Activated T-helper 17 cell treated with anti-CD3 and anti-CD28 coated beads, Interleukin-2, amount 50 U/mL, for 72 hours (primary cell): ENCODE measurements at regions not wholly inside any gene's neighbourhood (a gene's known extent, or its start where the extent isn't known, plus 50 kb on each side); places are given as distances from the start of the nearest gene placed in this dataset.

Experiments used
- ATAC-seq: fragments of 150-1000 bp; cut with Tn5 transposase; replicated peaks from 2 replicates; pipeline ENCODE4 v1.10.0; 2021; ENCODE audit warnings: mild to moderate bottlenecking, moderate library complexity
- H3K27ac Mint-ChIP-seq: one replicate; pipeline ENCODE4 v1.8.0; 2022; ENCODE audit warnings: mixed read lengths
- H3K27me3 Mint-ChIP-seq: one replicate; pipeline ENCODE4 v1.8.0; 2022; ENCODE audit warnings: mixed read lengths
- H3K36me3 Mint-ChIP-seq: one replicate; pipeline ENCODE4 v1.8.0; 2022; ENCODE audit warnings: low read depth, mild to moderate bottlenecking, mixed read lengths
- H3K4me1 Mint-ChIP-seq: one replicate; pipeline ENCODE4 v1.8.0; 2022; ENCODE audit warnings: mixed read lengths
- H3K4me3 Mint-ChIP-seq: one replicate; pipeline ENCODE4 v1.8.0; 2022; ENCODE audit warnings: mild to moderate bottlenecking, mixed read lengths
- H3K9me3 Mint-ChIP-seq: one replicate; pipeline ENCODE4 v1.8.0; 2022; ENCODE audit warnings: mixed read lengths

DNA sequence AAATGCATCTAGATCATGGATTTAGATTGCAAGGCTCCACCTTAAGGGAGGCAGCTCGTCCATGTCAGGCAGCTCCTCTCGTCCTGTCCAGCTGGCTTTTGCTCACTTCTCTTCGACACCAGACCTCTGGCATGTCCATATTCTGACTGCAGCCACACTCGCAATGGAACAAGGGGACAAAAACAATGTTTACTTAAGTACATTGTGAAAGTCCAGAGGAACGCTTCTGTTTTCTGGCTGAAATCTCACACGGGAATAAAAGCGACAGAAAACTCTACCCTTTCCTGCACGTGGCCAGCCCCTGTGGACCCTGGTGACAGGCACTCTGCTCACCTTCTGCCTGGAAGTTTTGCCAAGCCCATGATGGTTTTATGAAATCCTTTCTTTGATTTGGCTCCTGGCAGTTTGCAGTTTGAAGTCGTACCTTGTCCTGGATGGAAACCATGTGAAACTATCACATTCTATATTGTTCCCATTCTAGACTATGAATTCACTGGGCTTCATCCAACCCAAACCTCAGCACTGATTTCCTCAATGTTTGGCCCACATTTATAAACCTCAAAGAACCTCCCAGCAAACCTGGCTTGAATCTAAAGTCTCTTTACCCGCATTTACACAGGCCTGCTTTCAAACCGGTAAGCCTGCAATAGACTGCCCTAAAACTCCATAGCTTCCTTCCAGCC, 134.3 kb upstream of the PIEZO2 start:
- Mint-ChIP-seq H3K4me1 (no peaks in the 10 kb centered on the region), H3K27ac (no peak overlapping the region), H3K9me3 (peaks cover 6% of the 10 kb centered on the region), H3K4me3 (no peak overlapping the region), H3K36me3 (no peaks in the 10 kb centered on the region), H3K27me3 (no peaks in the 10 kb centered on the region)
- ATAC-seq = no peak

DNA sequence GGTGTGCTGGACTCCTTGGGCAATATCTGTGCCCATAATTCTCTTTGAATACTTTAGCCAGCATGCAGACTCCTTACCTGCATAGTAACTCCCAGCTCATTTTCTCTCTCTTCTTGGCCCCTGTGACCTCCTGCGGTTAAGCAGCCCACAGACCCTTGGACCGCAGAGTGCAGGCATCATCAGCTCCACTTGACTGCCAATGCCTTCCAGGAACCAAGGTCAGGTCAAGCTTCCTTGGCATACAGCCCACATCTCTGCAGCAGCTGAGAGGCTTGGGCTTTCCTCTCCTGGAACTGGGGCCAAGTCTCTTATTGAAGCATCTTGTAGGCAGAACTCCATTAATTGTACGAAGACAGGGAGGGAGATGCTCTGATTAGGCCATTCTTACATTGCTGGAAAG, 130.1 kb upstream of the PIEZO2 start:
- H3K9me3 Mint-ChIP-seq = peaks cover 6% of the 10 kb centered on the region
- no peaks in the 10 kb centered on the region for H3K4me1 Mint-ChIP-seq
- no peaks in the 10 kb centered on the region for H3K36me3 Mint-ChIP-seq
- H3K27ac Mint-ChIP-seq = no peak overlapping the region
- ATAC-seq = no peak
- no peaks in the 10 kb centered on the region for H3K27me3 Mint-ChIP-seq
- H3K4me3 Mint-ChIP-seq = no peak overlapping the region

DNA sequence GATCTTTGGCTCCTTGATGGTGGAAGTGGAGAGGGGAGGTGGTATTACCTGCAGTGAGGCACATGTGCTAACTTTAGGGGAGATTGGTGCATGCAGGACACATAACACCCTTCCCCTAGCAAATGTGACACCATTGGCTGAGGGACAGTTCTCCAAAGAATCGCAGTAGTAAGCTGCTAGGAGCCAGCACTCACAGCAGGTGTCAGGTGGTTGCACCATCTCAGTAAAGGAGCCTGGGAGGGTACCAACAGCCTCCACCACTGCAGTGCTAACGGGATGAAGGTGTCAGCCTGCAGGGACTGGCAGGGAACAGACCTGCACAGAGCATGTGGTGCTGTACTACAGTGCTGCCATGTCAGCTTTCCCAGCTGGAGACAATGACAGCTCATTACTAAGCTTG, 127.3 kb upstream of the PIEZO2 start:
- no peak overlapping the region for H3K4me3 Mint-ChIP-seq
- no peaks in the 10 kb centered on the region for H3K36me3 Mint-ChIP-seq
- no peaks in the 10 kb centered on the region for H3K27me3 Mint-ChIP-seq
- no peak overlapping the region for H3K27ac Mint-ChIP-seq
- H3K9me3 Mint-ChIP-seq = peaks cover 6% of the 10 kb centered on the region
- ATAC-seq = no peak
- no peaks in the 10 kb centered on the region for H3K4me1 Mint-ChIP-seq

DNA sequence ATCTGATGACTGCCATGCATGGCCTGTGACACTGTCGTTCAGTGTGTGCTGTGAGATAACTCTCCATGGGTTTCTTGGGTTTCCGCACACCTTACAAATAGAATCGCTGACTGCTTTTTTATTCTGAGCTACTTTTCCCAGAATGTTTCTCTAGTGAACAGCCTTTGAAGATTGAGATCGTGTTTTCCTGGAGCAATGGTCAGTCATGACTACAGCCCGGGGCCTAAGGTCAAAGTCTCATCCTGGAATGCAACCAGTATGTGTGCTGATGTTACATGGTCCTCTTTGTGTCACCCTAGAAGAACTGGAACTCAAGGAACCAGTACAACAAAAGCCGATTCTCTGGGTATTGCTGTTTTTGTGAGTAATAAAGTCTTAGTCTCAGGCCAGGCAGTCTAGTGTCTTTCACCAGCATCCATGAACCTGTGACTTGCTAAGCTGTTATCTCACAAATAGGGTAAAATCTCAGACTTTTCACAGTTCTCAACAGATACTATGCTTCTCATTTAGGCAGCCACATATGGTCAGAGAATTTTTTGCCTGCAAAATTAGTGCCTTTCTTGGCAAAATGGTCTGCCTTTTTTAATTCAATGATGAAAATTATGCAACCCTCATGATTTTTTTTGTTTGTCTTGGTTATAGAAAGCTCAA, 124.9 kb upstream of the PIEZO2 start:
- H3K27me3 Mint-ChIP-seq = no peaks in the 10 kb centered on the region
- H3K27ac Mint-ChIP-seq = no peak overlapping the region
- no peak for ATAC-seq
- H3K9me3 Mint-ChIP-seq = no peaks in the 10 kb centered on the region
- H3K4me3 Mint-ChIP-seq = no peak overlapping the region
- H3K4me1 Mint-ChIP-seq = no peaks in the 10 kb centered on the region
- H3K36me3 Mint-ChIP-seq = no peaks in the 10 kb centered on the region

DNA sequence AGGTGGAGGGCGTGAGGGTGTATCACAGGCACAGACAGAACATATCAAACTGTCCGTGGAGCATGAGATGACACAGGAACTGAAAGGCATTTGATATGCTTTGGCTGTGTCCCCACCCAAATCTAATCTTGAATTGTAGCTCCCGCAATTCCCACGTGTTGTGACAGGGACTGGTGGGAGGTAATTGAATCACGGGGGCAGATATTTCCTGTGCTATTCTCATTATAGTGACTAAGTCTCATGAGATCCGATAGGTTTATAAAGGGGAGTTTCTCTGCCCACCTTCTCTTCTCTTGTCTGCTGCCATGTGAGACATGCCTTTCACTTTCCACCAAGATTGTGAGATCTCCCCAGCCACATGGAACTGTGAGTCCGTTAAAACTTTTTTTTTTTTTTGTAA, 123.1 kb upstream of the PIEZO2 start:
- H3K36me3 Mint-ChIP-seq = no peaks in the 10 kb centered on the region
- no peak overlapping the region for H3K4me3 Mint-ChIP-seq
- no peak for ATAC-seq
- peaks cover 4% of the 10 kb centered on the region for H3K27me3 Mint-ChIP-seq
- no peak overlapping the region for H3K27ac Mint-ChIP-seq
- no peaks in the 10 kb centered on the region for H3K4me1 Mint-ChIP-seq
- H3K9me3 Mint-ChIP-seq = no peaks in the 10 kb centered on the region

DNA sequence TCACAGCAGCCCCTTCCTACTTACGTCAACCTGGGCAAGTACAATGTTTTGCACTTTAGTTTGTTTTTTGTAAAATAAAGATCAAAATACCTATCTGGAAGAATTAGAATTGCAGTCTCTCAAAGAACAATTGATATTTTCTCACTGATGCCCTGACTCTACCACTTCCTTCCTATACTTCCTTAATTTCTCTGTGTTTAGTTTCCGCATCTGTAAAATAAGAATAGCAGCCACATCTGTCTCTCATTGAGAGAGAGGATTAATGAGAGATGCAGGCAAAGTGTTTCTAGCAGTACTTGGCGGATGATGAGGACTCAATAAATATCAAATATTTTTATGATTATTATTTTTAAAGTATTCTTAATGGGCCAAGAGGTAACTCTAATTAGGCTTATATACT, 122.6 kb upstream of the PIEZO2 start:
- Mint-ChIP-seq H3K9me3 (no peaks in the 10 kb centered on the region), H3K4me1 (no peaks in the 10 kb centered on the region), H3K36me3 (no peaks in the 10 kb centered on the region), H3K27me3 (peaks cover 10% of the 10 kb centered on the region), H3K27ac (no peak overlapping the region), H3K4me3 (no peak overlapping the region)
- ATAC-seq = no peak

DNA sequence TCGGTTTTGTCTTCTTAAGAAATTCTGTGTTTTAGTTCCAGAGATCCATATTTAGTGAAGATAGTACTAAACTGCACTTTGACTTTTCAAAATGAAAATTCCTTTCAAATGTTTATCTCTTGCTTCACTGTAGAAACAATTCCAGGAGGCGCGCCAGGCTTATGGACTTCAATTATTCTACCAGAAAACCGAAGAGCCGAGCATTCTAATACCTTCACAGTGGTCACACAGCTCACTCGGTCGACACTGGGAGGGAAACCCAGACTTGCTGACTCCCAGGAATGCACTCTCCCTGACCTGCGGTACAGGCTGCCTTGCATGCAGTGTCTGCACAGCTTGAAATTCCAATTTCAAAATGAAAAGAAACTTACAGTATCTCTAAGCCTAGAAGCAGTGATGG, 119.9 kb upstream of the PIEZO2 start:
- Mint-ChIP-seq H3K36me3 (no peaks in the 10 kb centered on the region), H3K27ac (no peak overlapping the region), H3K4me3 (no peak overlapping the region), H3K27me3 (peaks cover 14% of the 10 kb centered on the region), H3K4me1 (no peaks in the 10 kb centered on the region), H3K9me3 (peaks cover 8% of the 10 kb centered on the region)
- no peak for ATAC-seq

DNA sequence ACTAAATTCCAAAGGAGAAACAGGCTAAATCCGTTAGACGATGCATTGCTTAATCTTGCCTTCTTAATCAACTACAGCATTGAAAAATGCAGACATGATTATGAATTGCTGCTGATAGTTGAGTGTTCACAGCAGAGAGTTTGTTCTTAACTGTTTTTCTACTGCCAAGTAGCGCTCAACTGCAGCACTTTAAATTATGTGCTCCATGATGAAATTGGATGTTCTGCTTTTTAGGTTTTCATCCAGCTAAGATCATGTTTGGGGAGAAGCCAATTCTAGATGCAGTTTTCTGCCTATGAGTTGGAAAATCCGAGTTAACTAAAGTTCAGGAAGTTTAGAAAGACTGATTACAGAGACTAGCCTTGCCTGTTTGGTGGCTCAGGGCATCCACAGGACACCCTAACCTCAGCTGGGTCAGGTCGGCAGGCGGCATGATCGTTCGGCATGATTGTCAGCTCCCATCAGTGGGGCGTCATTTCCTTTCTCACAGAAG, 119.4 kb upstream of the PIEZO2 start:
- no peak for ATAC-seq
- H3K4me1 Mint-ChIP-seq = no peaks in the 10 kb centered on the region
- H3K27me3 Mint-ChIP-seq = peaks cover 14% of the 10 kb centered on the region
- no peak overlapping the region for H3K27ac Mint-ChIP-seq
- H3K4me3 Mint-ChIP-seq = no peak overlapping the region
- H3K9me3 Mint-ChIP-seq = peaks cover 10% of the 10 kb centered on the region
- no peaks in the 10 kb centered on the region for H3K36me3 Mint-ChIP-seq

DNA sequence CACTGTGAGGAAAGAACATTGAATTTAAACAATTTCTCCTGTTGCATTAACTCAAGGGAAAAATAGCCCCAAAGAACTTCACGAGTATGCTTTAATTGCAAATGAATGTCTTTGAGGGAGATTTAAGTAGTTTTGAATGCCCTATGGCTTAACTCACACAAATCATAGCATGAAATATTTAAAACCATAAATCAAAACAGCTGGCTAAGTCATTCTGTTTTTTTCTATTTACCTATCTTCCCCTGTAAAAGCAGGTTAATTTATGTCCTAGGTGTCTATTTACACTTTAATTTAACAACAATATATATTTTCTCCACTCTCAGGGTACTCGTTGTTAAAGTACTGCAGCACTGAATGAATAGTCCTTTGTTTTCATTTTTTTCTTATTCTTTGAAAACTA, 118.8 kb upstream of the PIEZO2 start:
- ATAC-seq = no peak
- Mint-ChIP-seq H3K4me3 (no peak overlapping the region), H3K9me3 (peaks cover 15% of the 10 kb centered on the region), H3K4me1 (no peaks in the 10 kb centered on the region), H3K27ac (no peak overlapping the region), H3K36me3 (no peaks in the 10 kb centered on the region), H3K27me3 (peaks cover 14% of the 10 kb centered on the region)

DNA sequence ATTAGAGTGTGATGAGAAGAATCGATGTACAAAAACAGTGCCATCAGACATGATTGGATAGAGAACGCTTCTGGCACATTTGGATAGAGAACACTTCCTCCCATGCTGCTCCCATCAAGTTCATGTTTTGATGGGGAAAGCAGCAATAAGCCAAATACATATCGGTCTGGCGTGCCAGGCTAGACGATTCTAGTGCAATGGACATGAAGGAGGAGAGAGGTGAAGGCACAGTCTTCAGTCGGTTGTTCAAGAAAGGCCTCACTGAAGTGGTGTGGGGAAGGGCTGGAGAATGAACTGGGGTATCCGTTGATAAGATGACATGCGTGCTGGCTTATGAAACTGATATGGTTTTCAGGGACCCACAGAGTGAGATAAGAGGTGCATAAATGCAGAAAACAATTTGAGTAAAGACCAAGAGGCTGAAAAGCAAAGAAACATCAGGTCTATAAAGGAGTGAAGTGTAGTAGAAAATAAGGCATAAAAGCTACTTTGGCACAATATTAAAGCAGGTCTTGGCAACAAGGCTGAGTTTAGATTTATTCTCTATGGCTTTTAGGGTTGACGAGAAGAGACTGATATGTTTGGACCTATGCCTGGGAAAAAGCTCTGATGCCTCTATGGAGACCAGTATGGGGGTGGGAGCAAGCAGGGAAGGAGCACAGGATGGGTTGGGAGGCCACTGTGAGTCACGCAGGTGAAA, 117.6 kb upstream of the PIEZO2 start:
- peaks cover 14% of the 10 kb centered on the region for H3K27me3 Mint-ChIP-seq
- H3K27ac Mint-ChIP-seq = no peak overlapping the region
- ATAC-seq = no peak
- no peaks in the 10 kb centered on the region for H3K36me3 Mint-ChIP-seq
- peaks cover 15% of the 10 kb centered on the region for H3K9me3 Mint-ChIP-seq
- H3K4me1 Mint-ChIP-seq = no peaks in the 10 kb centered on the region
- no peak overlapping the region for H3K4me3 Mint-ChIP-seq

DNA sequence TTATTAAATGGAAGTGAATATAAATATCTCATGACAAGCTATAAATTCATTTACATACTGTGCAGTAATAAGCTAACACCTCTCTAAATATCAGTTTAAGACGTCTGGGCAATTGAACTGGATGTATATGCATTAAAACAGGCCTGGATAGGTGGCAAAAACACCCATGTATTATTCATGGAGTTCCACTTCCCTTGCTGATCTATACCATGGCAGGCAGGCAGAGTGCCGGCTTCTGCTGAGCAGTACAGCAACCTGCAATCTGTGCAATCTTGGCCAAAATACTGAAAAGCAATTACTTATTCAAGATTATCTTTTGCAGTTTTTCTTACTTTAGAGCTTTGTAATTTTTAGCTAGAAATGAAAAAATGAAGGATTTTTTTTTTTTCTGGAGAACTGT, 112.1 kb upstream of the PIEZO2 start:
- ATAC-seq = no peak
- H3K36me3 Mint-ChIP-seq = no peaks in the 10 kb centered on the region

DNA sequence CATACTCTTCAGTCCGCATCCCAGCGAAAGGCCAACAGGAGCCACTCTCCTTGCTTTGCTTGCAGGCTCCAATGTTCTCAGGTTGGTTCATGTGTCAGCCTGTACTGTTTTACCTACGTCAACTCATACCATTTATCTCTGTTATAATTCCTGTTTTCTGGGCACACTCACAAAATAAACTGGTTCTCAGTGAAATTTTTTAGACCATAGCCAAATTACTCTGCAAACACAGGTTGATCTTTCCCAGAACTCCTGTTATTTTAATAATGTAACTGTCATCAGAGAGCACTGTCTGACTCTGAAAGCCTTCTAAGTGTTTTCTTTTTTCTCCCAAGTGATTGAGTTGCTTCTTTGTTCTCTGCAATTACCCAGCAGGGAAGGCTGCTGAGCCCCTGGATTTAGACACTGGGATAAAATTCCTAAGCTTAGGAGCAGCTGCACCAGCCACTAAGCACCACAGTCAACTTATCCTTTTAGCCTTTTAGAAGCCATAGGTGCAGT, 111.6 kb upstream of the PIEZO2 start:
- no peak overlapping the region for H3K27ac Mint-ChIP-seq
- H3K36me3 Mint-ChIP-seq = no peaks in the 10 kb centered on the region
- H3K9me3 Mint-ChIP-seq = peaks cover 11% of the 10 kb centered on the region
- H3K27me3 Mint-ChIP-seq = no peaks in the 10 kb centered on the region
- H3K4me1 Mint-ChIP-seq = no peaks in the 10 kb centered on the region
- H3K4me3 Mint-ChIP-seq = no peak overlapping the region
- no peak for ATAC-seq

More for the DNA sequence above, 112.1 kb upstream of the PIEZO2 start:
- Mint-ChIP-seq H3K27ac (no peak overlapping the region), H3K27me3 (no peaks in the 10 kb centered on the region), H3K4me3 (no peak overlapping the region), H3K4me1 (no peaks in the 10 kb centered on the region), H3K9me3 (peaks cover 11% of the 10 kb centered on the region)

DNA sequence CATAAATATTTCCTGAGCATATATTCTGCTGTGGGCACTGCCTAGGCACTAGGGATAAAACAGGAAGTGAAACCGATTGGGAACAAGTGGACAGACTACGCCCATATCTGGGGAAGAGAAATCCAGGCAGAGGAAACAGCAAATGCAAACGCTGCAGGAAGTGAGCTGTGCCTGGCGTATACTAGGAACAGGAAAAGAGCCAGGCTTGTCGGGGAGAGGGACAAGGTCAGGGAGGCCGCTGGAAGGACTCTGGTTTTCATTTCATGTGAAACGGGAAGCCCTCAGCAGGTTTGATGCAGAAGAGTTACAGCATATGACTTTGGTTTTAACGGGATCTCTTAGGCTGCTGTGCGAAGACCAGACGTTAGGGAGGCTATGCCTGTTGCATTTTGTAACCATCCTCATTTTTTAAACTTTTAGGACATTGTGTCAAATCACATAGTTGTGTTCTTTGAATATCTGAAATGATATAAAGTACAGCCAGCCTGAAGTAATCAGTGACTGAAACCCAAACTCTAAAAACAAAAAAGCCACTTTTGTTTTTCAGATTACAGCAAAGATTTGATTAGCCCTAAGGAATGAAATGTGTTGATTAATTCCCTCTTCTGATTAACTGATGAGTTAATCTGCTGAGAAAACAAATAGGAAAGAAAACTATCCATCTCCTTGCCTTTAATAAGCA, 110.2 kb upstream of the PIEZO2 start:
- Mint-ChIP-seq H3K36me3 (no peaks in the 10 kb centered on the region), H3K27me3 (no peaks in the 10 kb centered on the region), H3K9me3 (peaks cover 7% of the 10 kb centered on the region), H3K27ac (no peak overlapping the region), H3K4me3 (no peak overlapping the region), H3K4me1 (no peaks in the 10 kb centered on the region)
- no peak for ATAC-seq

DNA sequence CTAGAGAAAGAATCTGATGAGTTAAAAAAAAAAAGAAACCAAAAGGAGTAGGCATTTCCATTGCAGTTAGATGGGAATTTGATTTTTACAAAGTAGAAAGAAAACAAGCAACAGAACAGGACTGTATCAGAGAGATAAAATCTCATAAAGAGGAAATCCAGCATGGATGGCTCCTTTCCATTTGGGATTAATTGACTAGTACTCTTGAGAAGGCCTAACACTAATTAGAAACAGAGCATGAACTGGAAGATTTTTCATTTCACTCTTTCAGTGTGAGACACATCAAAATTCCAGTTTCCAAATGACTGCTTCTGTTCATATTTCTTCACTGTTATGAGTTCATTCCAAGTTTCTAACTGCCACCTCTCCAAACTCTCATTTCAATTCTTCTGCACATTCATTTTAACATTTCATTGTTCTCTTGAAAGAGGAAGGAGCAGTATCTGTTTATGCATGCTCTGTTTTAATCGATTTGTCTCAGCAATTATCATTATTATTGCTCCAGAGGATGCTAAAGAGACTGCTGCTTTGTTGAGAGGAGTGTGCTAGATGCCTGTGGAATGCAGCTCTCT, 108.8 kb upstream of the PIEZO2 start:
- Mint-ChIP-seq H3K27ac (no peak overlapping the region), H3K4me3 (no peak overlapping the region), H3K27me3 (no peaks in the 10 kb centered on the region), H3K36me3 (no peaks in the 10 kb centered on the region), H3K4me1 (no peaks in the 10 kb centered on the region), H3K9me3 (no peaks in the 10 kb centered on the region)
- ATAC-seq = peak; percentile 26
